Nephron (organoid): ENCODE measurements at regions not wholly inside any gene's neighbourhood (a gene's known extent, or its start where the extent isn't known, plus 50 kb on each side); places are given as distances from the start of the nearest gene placed in this dataset.
"Not testable (repeated sequence)": the region's sequence is repeated elsewhere in the genome, so short reads cannot be mapped to it uniquely, and the experiment has no call there.

Source experiments
- H3K27ac Mint-ChIP-seq, 3 experiments: 2 replicates each; pipeline ENCODE4 v1.8.0; 2020; ENCODE audit warnings: mixed read lengths in 3 of 3, mild to moderate bottlenecking in 2 of 3, moderate library complexity in 1 of 3
- H3K27me3 Mint-ChIP-seq: 2 replicates; pipeline ENCODE4 v1.8.0; 2021; ENCODE audit warnings: low read depth, mild to moderate bottlenecking, moderate library complexity, mixed read lengths
- H3K36me3 Mint-ChIP-seq: 2 replicates; pipeline ENCODE4 v1.8.0; 2020; ENCODE audit warnings: low read depth, mixed read lengths
- H3K4me1 Mint-ChIP-seq: 2 replicates; pipeline ENCODE4 v1.8.0; 2020; ENCODE audit warnings: mixed read lengths
- H3K4me3 Mint-ChIP-seq, 3 experiments: 2 replicates each; pipeline ENCODE4 v1.8.0; 2020; ENCODE audit warnings: mild to moderate bottlenecking in 3 of 3, mixed read lengths in 3 of 3, moderate library complexity in 2 of 3
- H3K9me3 Mint-ChIP-seq: 2 replicates; pipeline ENCODE4 v1.8.0; 2020; ENCODE audit warnings: mixed read lengths
- TF ChIP-seq, protein P1 (sequence below), 3 experiments: fragments of 200-600 bp; sonication (generic); IDR thresholded peaks; one replicate each; pipeline ENCODE4 v1.5.0; 2021; ENCODE audit warnings: antibody characterized with exemption in 3 of 3; ENCODE audit not compliant: unreplicated experiment in 3 of 3

DNA sequence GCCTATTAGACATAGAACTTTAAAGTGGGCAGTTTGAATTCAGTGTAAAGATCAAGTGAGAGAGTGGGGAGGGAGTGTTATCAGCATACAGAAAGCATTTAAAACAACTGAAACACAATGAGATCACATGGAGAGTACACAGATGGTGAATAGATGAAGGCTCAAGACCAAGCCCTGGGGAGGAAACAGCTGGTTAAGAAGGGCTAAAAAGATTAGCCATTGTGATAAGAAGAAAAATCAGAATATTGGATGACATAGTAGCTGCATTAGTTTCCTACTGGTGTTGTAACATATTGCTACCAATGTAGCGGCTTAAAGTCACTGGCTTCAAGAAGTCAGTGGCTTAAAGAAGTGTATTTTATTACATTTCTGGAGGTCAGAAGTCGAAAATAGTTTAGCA is 443.4 kb upstream of the RGS18 start:
- no peaks in the 10 kb centered on the region for H3K36me3 Mint-ChIP-seq
- H3K4me3 Mint-ChIP-seq = no peak overlapping the region
- peak overlapping the region in 1 of 3 experiments; percentile 9 for H3K27ac Mint-ChIP-seq
- H3K9me3 Mint-ChIP-seq = no peaks in the 10 kb centered on the region
- peaks cover 6% of the 10 kb centered on the region for H3K4me1 Mint-ChIP-seq
- TF ChIP-seq, protein P1, sequence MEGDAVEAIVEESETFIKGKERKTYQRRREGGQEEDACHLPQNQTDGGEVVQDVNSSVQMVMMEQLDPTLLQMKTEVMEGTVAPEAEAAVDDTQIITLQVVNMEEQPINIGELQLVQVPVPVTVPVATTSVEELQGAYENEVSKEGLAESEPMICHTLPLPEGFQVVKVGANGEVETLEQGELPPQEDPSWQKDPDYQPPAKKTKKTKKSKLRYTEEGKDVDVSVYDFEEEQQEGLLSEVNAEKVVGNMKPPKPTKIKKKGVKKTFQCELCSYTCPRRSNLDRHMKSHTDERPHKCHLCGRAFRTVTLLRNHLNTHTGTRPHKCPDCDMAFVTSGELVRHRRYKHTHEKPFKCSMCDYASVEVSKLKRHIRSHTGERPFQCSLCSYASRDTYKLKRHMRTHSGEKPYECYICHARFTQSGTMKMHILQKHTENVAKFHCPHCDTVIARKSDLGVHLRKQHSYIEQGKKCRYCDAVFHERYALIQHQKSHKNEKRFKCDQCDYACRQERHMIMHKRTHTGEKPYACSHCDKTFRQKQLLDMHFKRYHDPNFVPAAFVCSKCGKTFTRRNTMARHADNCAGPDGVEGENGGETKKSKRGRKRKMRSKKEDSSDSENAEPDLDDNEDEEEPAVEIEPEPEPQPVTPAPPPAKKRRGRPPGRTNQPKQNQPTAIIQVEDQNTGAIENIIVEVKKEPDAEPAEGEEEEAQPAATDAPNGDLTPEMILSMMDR (IDR thresholded peaks at IDR 0.05; ENCODE audit: unreplicated experiment in 3 of 3) = no peak
- no peaks in the 10 kb centered on the region for H3K27me3 Mint-ChIP-seq

DNA sequence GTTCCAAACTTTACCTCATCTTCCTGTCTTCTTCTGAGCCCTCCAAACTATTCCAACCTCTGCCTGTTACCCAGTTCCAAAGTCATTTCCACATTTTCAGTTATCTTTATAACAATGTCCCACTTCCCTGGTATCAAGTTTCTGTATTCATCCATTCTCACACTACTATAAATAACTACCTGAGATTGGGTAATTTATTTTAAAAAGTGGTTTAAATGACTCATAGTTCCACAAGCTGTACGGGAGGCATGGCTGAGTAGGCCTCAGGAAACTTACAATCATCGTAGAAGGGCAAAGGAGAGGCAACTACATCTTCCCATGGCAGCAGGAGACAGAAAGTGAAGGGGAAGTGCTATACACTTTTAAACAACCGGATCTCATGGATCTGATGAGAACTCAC is 428.5 kb upstream of the RGS18 start:
- no peak overlapping the region for H3K27ac Mint-ChIP-seq
- H3K27me3 Mint-ChIP-seq = no peaks in the 10 kb centered on the region
- TF ChIP-seq, protein P1 (IDR thresholded peaks at IDR 0.05; ENCODE audit: unreplicated experiment in 3 of 3) = no peak
- H3K9me3 Mint-ChIP-seq = peaks cover 10% of the 10 kb centered on the region
- H3K4me1 Mint-ChIP-seq = no peaks in the 10 kb centered on the region
- no peak overlapping the region for H3K4me3 Mint-ChIP-seq
- H3K36me3 Mint-ChIP-seq = no peaks in the 10 kb centered on the region

DNA sequence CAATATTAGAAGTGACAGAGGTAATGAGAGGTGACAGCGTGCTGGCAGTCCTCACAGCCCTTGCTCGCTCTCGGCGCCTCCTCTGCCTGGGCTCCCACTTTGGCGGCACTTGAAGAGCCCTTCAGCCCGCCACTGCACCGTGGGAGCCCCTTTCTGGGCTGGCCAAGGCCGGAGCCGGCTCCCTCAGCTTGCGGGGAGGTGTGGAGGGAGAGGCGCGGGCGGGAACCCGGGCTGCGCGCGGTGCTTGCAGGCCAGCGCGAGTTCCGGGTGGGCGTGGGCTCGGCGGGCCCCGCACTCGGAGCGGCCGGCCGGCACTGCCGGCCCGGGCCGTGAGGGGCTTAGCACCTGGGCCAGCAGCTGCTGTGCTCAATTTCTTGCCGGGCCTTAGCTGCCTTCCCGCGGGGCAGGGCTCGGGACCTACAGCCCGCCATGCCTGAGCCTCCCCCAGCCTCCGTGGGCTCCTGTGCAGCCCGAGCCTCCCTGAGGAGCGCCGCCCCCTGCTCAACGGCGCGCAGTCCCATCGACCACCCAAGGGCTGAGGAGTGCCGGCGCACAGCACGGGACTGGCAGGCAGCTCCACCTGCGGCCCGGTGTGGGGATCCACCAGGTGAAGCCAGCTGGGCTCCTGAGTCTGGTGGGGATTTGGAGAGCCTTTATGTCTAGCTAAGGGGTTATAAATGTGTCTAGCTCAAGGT is 426.5 kb upstream of the RGS18 start:
- H3K4me1 Mint-ChIP-seq, H3K36me3 Mint-ChIP-seq, H3K9me3 Mint-ChIP-seq, H3K27ac Mint-ChIP-seq, H3K27me3 Mint-ChIP-seq, H3K4me3 Mint-ChIP-seq: not testable (repeated sequence)

DNA sequence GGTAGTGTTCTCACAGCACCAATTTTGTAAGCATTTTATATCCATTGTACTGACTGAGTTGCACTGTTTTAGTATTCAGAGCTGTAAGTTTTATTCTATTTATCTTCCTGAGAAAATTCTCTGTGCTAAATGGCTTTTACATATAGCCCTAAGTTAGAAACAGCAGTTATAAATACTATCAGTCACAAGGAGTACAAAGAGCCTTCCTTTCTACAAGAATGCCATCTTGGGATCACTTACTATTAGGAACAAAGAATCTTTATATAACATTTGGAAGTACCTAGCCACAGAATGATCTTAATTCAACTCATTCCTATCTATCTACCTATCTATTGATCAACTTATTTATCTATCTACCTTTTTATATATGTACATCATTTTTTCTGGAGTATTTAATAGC is 423.9 kb upstream of the RGS18 start:
- Mint-ChIP-seq H3K9me3 (peaks cover 10% of the 10 kb centered on the region), H3K27me3 (no peaks in the 10 kb centered on the region), H3K36me3 (no peaks in the 10 kb centered on the region), H3K4me1 (no peaks in the 10 kb centered on the region), H3K27ac (no peak overlapping the region), H3K4me3 (no peak overlapping the region)
- TF ChIP-seq, protein P1 (IDR thresholded peaks at IDR 0.05; ENCODE audit: unreplicated experiment in 3 of 3) = no peak

DNA sequence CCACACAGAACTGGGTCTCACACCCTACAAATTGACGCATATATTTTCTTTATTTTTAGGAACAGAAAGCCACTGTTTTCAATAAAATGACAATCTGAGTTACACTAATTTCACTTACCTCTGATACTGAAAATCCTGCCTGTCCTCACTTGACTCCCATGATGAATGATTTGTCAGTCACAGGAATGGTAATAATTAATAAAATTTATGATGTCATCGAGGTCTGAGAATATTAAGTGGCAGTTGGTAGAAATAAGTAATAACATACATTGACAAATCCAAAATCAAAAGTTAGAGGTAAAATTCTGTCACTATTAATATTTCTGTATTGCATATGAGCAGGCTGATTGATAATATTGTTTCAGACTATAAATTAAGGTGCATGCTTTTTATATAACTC is 418.7 kb upstream of the RGS18 start:
- Mint-ChIP-seq H3K36me3 (no peaks in the 10 kb centered on the region), H3K9me3 (no peaks in the 10 kb centered on the region), H3K4me1 (no peaks in the 10 kb centered on the region), H3K4me3 (no peak overlapping the region), H3K27me3 (no peaks in the 10 kb centered on the region), H3K27ac (no peak overlapping the region)
- TF ChIP-seq, protein P1 (IDR thresholded peaks at IDR 0.05; ENCODE audit: unreplicated experiment in 3 of 3) = no peak

DNA sequence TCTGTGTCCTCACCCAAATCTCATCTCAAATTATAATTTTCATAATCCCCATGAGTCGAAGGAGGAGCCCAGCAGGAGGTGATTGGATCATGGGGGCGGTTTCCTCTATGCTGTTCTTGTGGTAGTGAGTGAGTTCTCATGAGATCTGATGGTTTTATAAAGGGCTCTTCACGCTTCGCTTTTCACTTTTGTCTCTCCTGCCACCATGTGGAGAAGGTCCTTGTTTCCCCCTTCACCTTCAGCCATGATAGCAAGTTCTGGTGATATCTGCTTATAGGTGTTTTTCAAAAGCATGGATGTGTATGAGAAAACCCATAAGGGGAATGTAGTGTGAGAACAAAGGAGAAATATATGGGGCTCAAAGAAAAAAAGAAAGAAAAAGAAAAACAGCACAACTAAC is 405.9 kb upstream of the RGS18 start:
- TF ChIP-seq, protein P1 (IDR thresholded peaks at IDR 0.05; ENCODE audit: unreplicated experiment in 3 of 3) = no peak
- Mint-ChIP-seq H3K36me3 (no peaks in the 10 kb centered on the region), H3K27ac (no peak overlapping the region), H3K9me3 (peaks cover 6% of the 10 kb centered on the region), H3K27me3 (no peaks in the 10 kb centered on the region), H3K4me3 (no peak overlapping the region), H3K4me1 (peaks cover 10% of the 10 kb centered on the region)
